Activated T-cell treated with anti-CD3 and anti-CD28 coated beads, Interleukin-2, amount 50 U/mL, for 24 hours (primary cell): ENCODE measurements at regions not wholly inside any gene's neighbourhood (a gene's known extent, or its start where the extent isn't known, plus 50 kb on each side); places are given as distances from the start of the nearest gene placed in this dataset.

Experiments used
- DNase-seq: peaks from one replicate; pipeline ENCODE4 v3.0.0-alpha.2; 2020
- H3K27ac Mint-ChIP-seq: 2 replicates; pipeline ENCODE4 v1.8.0; 2020; ENCODE audit warnings: mild to moderate bottlenecking, mixed read lengths
- H3K27me3 Mint-ChIP-seq: 2 replicates; pipeline ENCODE4 v1.8.0; 2020; ENCODE audit warnings: mixed read lengths
- H3K36me3 Mint-ChIP-seq: 2 replicates; pipeline ENCODE4 v1.8.0; 2020; ENCODE audit warnings: low read depth, mixed read lengths
- H3K4me1 Mint-ChIP-seq: 2 replicates; pipeline ENCODE4 v1.8.0; 2020; ENCODE audit warnings: low read depth, mixed read lengths
- H3K4me3 Mint-ChIP-seq: 2 replicates; pipeline ENCODE4 v1.8.0; 2020; ENCODE audit warnings: mild to moderate bottlenecking, moderate library complexity, mixed read lengths
- H3K9me3 Mint-ChIP-seq: 2 replicates; pipeline ENCODE4 v1.8.0; 2020; ENCODE audit warnings: mixed read lengths

- H3K4me3 Mint-ChIP-seq: no peak overlapping the region
- no peak for DNase-seq
- H3K27ac Mint-ChIP-seq: no peak overlapping the region
- no peaks in the 10 kb centered on the region for H3K4me1 Mint-ChIP-seq
- H3K27me3 Mint-ChIP-seq: peaks cover 3% of the 10 kb centered on the region
- peaks cover 7% of the 10 kb centered on the region for H3K9me3 Mint-ChIP-seq
- H3K36me3 Mint-ChIP-seq: no peaks in the 10 kb centered on the region
Measured at GRCh38 chr1:75984781-75985180, 52.6 kb upstream of the ASB17 start.

GRCh38 chr1:75985827-75986226, 53.6 kb upstream of the ASB17 start:
- Mint-ChIP-seq H3K4me3 (no peak overlapping the region), H3K4me1 (no peaks in the 10 kb centered on the region), H3K27me3 (no peaks in the 10 kb centered on the region), H3K9me3 (peaks cover 7% of the 10 kb centered on the region), H3K27ac (no peak overlapping the region), H3K36me3 (no peaks in the 10 kb centered on the region)
- no peak for DNase-seq

GRCh38 chr1:75986478-75986877, 54.3 kb upstream of the ASB17 start:
- Mint-ChIP-seq H3K36me3 (no peaks in the 10 kb centered on the region), H3K9me3 (peaks cover 7% of the 10 kb centered on the region), H3K27me3 (no peaks in the 10 kb centered on the region), H3K4me3 (no peak overlapping the region), H3K27ac (no peak overlapping the region), H3K4me1 (no peaks in the 10 kb centered on the region)
- no peak for DNase-seq

GRCh38 chr1:75989121-75989520, 56.9 kb upstream of the ASB17 start:
- Mint-ChIP-seq H3K36me3 (no peaks in the 10 kb centered on the region), H3K4me3 (no peak overlapping the region), H3K27me3 (no peaks in the 10 kb centered on the region), H3K4me1 (no peaks in the 10 kb centered on the region), H3K27ac (no peak overlapping the region), H3K9me3 (peaks cover 3% of the 10 kb centered on the region)
- no peak for DNase-seq

- no peaks in the 10 kb centered on the region for H3K9me3 Mint-ChIP-seq
- DNase-seq: no peak
Measured at GRCh38 chr1:75990686-75991085, 58.5 kb upstream of the ASB17 start.

GRCh38 chr1:75991497-75992114, 59.4 kb upstream of the ASB17 start:
- no peaks in the 10 kb centered on the region for H3K36me3 Mint-ChIP-seq
- H3K4me3 Mint-ChIP-seq: no peak overlapping the region
- no peaks in the 10 kb centered on the region for H3K27me3 Mint-ChIP-seq
- no peaks in the 10 kb centered on the region for H3K9me3 Mint-ChIP-seq
- H3K4me1 Mint-ChIP-seq: no peaks in the 10 kb centered on the region
- H3K27ac Mint-ChIP-seq: no peak overlapping the region
- DNase-seq: peak; percentile 70

More at GRCh38 chr1:75990686-75991085, 58.5 kb upstream of the ASB17 start:
- Mint-ChIP-seq H3K36me3 (no peaks in the 10 kb centered on the region), H3K4me3 (no peak overlapping the region), H3K27ac (no peak overlapping the region), H3K4me1 (no peaks in the 10 kb centered on the region), H3K27me3 (no peaks in the 10 kb centered on the region)

- no peaks in the 10 kb centered on the region for H3K4me1 Mint-ChIP-seq
- DNase-seq: no peak
- no peak overlapping the region for H3K4me3 Mint-ChIP-seq
- H3K27me3 Mint-ChIP-seq: no peaks in the 10 kb centered on the region
- no peak overlapping the region for H3K27ac Mint-ChIP-seq
- no peaks in the 10 kb centered on the region for H3K36me3 Mint-ChIP-seq
- H3K9me3 Mint-ChIP-seq: no peaks in the 10 kb centered on the region
Measured at GRCh38 chr1:75992312-75992711, 60.1 kb upstream of the ASB17 start.

- H3K9me3 Mint-ChIP-seq: peaks cover under 1% of the 10 kb centered on the region
- no peak for DNase-seq
- no peaks in the 10 kb centered on the region for H3K36me3 Mint-ChIP-seq
- H3K27me3 Mint-ChIP-seq: no peaks in the 10 kb centered on the region
- H3K27ac Mint-ChIP-seq: no peak overlapping the region
- H3K4me1 Mint-ChIP-seq: no peaks in the 10 kb centered on the region
- no peak overlapping the region for H3K4me3 Mint-ChIP-seq
Measured at GRCh38 chr1:75993661-75994060, 61.5 kb upstream of the ASB17 start.

GRCh38 chr1:75996196-75996595, 64.0 kb upstream of the ASB17 start:
- peaks cover 2% of the 10 kb centered on the region for H3K4me1 Mint-ChIP-seq

GRCh38 chr1:75999034-75999433, 66.8 kb upstream of the ASB17 start:
- Mint-ChIP-seq H3K4me3 (no peak overlapping the region), H3K4me1 (peaks cover 2% of the 10 kb centered on the region), H3K36me3 (no peaks in the 10 kb centered on the region), H3K9me3 (peaks cover 6% of the 10 kb centered on the region), H3K27ac (no peak overlapping the region), H3K27me3 (no peaks in the 10 kb centered on the region)
- DNase-seq: no peak

More at GRCh38 chr1:75996196-75996595, 64.0 kb upstream of the ASB17 start:
- no peak overlapping the region for H3K27ac Mint-ChIP-seq
- peaks cover 6% of the 10 kb centered on the region for H3K9me3 Mint-ChIP-seq
- no peak overlapping the region for H3K4me3 Mint-ChIP-seq
- no peaks in the 10 kb centered on the region for H3K27me3 Mint-ChIP-seq
- no peak for DNase-seq
- no peaks in the 10 kb centered on the region for H3K36me3 Mint-ChIP-seq

- H3K27me3 Mint-ChIP-seq: no peaks in the 10 kb centered on the region
- no peaks in the 10 kb centered on the region for H3K36me3 Mint-ChIP-seq
- H3K4me1 Mint-ChIP-seq: peaks cover 2% of the 10 kb centered on the region
- H3K9me3 Mint-ChIP-seq: peaks cover 3% of the 10 kb centered on the region
- H3K4me3 Mint-ChIP-seq: no peak overlapping the region
- no peak for DNase-seq
- no peak overlapping the region for H3K27ac Mint-ChIP-seq
Measured at GRCh38 chr1:76003946-76004345, 70.6 kb upstream of the ST6GALNAC3 start.

- H3K4me1 Mint-ChIP-seq: no peaks in the 10 kb centered on the region
- no peak overlapping the region for H3K4me3 Mint-ChIP-seq
- no peaks in the 10 kb centered on the region for H3K27me3 Mint-ChIP-seq
- DNase-seq: no peak
- no peaks in the 10 kb centered on the region for H3K36me3 Mint-ChIP-seq
- no peak overlapping the region for H3K27ac Mint-ChIP-seq
- no peaks in the 10 kb centered on the region for H3K9me3 Mint-ChIP-seq
Measured at GRCh38 chr1:76005765-76006164, 68.8 kb upstream of the ST6GALNAC3 start.

GRCh38 chr1:76006234-76006633, 68.3 kb upstream of the ST6GALNAC3 start:
- DNase-seq: no peak
- no peaks in the 10 kb centered on the region for H3K9me3 Mint-ChIP-seq

GRCh38 chr1:76010802-76011201, 63.7 kb upstream of the ST6GALNAC3 start:
- H3K27ac Mint-ChIP-seq: no peak overlapping the region

More at GRCh38 chr1:76006234-76006633, 68.3 kb upstream of the ST6GALNAC3 start:
- no peaks in the 10 kb centered on the region for H3K27me3 Mint-ChIP-seq
- no peak overlapping the region for H3K4me3 Mint-ChIP-seq
- no peaks in the 10 kb centered on the region for H3K36me3 Mint-ChIP-seq
- H3K27ac Mint-ChIP-seq: no peak overlapping the region
- no peaks in the 10 kb centered on the region for H3K4me1 Mint-ChIP-seq

GRCh38 chr1:76012341-76013205, 62.0 kb upstream of the ST6GALNAC3 start:
- Mint-ChIP-seq H3K27ac (no peak overlapping the region), H3K36me3 (no peaks in the 10 kb centered on the region), H3K27me3 (no peaks in the 10 kb centered on the region), H3K4me3 (no peak overlapping the region), H3K4me1 (peaks cover 18% of the 10 kb centered on the region), H3K9me3 (no peaks in the 10 kb centered on the region)
- DNase-seq: no peak

More at GRCh38 chr1:76010802-76011201, 63.7 kb upstream of the ST6GALNAC3 start:
- H3K4me3 Mint-ChIP-seq: no peak overlapping the region
- H3K9me3 Mint-ChIP-seq: no peaks in the 10 kb centered on the region
- peaks cover 15% of the 10 kb centered on the region for H3K4me1 Mint-ChIP-seq
- no peaks in the 10 kb centered on the region for H3K27me3 Mint-ChIP-seq
- no peaks in the 10 kb centered on the region for H3K36me3 Mint-ChIP-seq
- DNase-seq: no peak
